ENCODE measurements at regions not wholly inside any gene's neighbourhood (a gene's known extent, or its start where the extent isn't known, plus 50 kb on each side); places are given as distances from the start of the nearest gene placed in this dataset.

Small RNA genes in the stretch of these regions (small RNA-seq; reads per million reads assigned to genes)
- gene AC233263.1 (ENCODE audit: insufficient read length in 3 of 3, low read depth in 3 of 3, low replicate concordance in 1 of 3) (0 reads per million in 3 experiments), gene AC233263.2 (ENCODE audit: insufficient read length in 3 of 3, low read depth in 3 of 3, low replicate concordance in 1 of 3) (0 reads per million in 3 experiments), gene IGKV1D-35 (ENCODE audit: insufficient read length in 3 of 3, low read depth in 3 of 3, low replicate concordance in 1 of 3) (0 reads per million in 3 experiments), gene IGKV2D-19 (ENCODE audit: insufficient read length in 3 of 3, low read depth in 3 of 3, low replicate concordance in 1 of 3) (0 reads per million in 3 experiments), gene IGKV2D-36 (ENCODE audit: insufficient read length in 3 of 3, low read depth in 3 of 3, low replicate concordance in 1 of 3) (0 reads per million in 3 experiments), gene IGKV2D-38 (ENCODE audit: insufficient read length in 3 of 3, low read depth in 3 of 3, low replicate concordance in 1 of 3) (0 reads per million in 3 experiments), gene IGKV3D-25 (ENCODE audit: insufficient read length in 3 of 3, low read depth in 3 of 3, low replicate concordance in 1 of 3) (0 reads per million in 3 experiments)

Measured in keratinocyte (primary cell).